SU-DHL-6 (cell line): ENCODE measurements at regions not wholly inside any gene's neighbourhood (a gene's known extent, or its start where the extent isn't known, plus 50 kb on each side); places are given as distances from the start of the nearest gene placed in this dataset.

Experiments
- EZH2phosphoT487 ChIP-seq: fragments of 200-600 bp; sonication (generic), shearing (Covaris generic); conservative IDR thresholded peaks from 2 replicates; pipeline ENCODE4 v1.6.1; 2018; ENCODE audit warnings: mild to moderate bottlenecking, antibody characterized with exemption, low read length, moderate library complexity, mixed read lengths
- TF ChIP-seq, protein P1 (sequence below): fragments of 200-600 bp; sonication (generic); IDR thresholded peaks from one replicate; pipeline ENCODE4 v1.5.1; 2017; ENCODE audit warnings: antibody characterized with exemption, mild to moderate bottlenecking, low read length, moderate library complexity; ENCODE audit not compliant: insufficient read depth, poor library complexity, severe bottlenecking

DNA sequence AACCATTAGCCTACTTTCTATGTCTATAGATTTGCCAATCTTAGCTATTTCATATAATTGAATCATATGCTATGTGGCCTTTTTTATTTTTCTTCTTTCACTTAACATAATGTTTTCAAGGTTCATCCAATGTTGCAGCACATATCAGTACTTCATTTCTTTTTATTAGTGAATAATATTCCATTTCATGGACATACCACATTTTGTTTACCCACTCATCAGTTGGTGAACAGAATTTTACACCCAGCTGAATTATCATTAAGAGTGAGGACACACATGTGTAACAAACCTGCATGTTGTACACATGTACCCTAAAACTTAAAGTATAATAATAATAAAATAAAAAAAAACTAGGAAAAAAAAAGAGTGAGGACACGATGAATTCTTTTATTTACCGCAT, 81.7 kb upstream of the C3orf80 start:
- TF ChIP-seq, protein P1, sequence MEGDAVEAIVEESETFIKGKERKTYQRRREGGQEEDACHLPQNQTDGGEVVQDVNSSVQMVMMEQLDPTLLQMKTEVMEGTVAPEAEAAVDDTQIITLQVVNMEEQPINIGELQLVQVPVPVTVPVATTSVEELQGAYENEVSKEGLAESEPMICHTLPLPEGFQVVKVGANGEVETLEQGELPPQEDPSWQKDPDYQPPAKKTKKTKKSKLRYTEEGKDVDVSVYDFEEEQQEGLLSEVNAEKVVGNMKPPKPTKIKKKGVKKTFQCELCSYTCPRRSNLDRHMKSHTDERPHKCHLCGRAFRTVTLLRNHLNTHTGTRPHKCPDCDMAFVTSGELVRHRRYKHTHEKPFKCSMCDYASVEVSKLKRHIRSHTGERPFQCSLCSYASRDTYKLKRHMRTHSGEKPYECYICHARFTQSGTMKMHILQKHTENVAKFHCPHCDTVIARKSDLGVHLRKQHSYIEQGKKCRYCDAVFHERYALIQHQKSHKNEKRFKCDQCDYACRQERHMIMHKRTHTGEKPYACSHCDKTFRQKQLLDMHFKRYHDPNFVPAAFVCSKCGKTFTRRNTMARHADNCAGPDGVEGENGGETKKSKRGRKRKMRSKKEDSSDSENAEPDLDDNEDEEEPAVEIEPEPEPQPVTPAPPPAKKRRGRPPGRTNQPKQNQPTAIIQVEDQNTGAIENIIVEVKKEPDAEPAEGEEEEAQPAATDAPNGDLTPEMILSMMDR = no peak
- no peak for TF ChIP-seq EZH2phosphoT487
